SK-N-SH treated with all-trans-retinoic acid at 6 μM for 48 hours (cell line): ENCODE measurements at regions not wholly inside any gene's neighbourhood (a gene's known extent, or its start where the extent isn't known, plus 50 kb on each side); places are given as distances from the start of the nearest gene placed in this dataset.

Experiments
- ARNTL ChIP-seq: fragments of 450-650 bp; formaldehyde crosslinking; IDR thresholded peaks from 2 replicates; pipeline ENCODE4 v1.5.0; 2020; ENCODE audit warnings: low read depth, mild to moderate bottlenecking, moderate library complexity, borderline replicate concordance
- BACH2 ChIP-seq: fragments of 250-450 bp; sonication (Bioruptor Pico); IDR thresholded peaks from 2 replicates; pipeline ENCODE4 v1.9.0; 2021; ENCODE audit warnings: mild to moderate bottlenecking, borderline replicate concordance
- GLIS3 ChIP-seq: fragments of 250-450 bp; sonication (Bioruptor Pico); IDR thresholded peaks from 2 replicates; pipeline ENCODE4 v1.5.0; 2020; ENCODE audit warnings: mild to moderate bottlenecking, moderate library complexity
- ISL1 ChIP-seq: fragments of 250-450 bp; sonication (Bioruptor Pico); IDR thresholded peaks from 2 replicates; pipeline ENCODE4 v2.1.2; 2022; ENCODE audit warnings: mild to moderate bottlenecking, moderate library complexity
- RARB ChIP-seq: fragments of 250-450 bp; sonication (Bioruptor Pico); IDR thresholded peaks from 2 replicates; pipeline ENCODE4 v1.8.0; 2021; ENCODE audit warnings: mild to moderate bottlenecking, moderate library complexity
- ZFP3 ChIP-seq: fragments of 250-450 bp; sonication (Bioruptor Pico); IDR thresholded peaks from 2 replicates; pipeline ENCODE4 v1.5.0; 2020; ENCODE audit warnings: mild to moderate bottlenecking, moderate library complexity
- ZFP30 ChIP-seq: fragments of 450-650 bp; formaldehyde crosslinking; IDR thresholded peaks from 2 replicates; pipeline ENCODE4 v1.5.0; 2022; ENCODE audit warnings: mild to moderate bottlenecking, moderate library complexity
- ZNF8 ChIP-seq: fragments of 450-650 bp; formaldehyde crosslinking; IDR thresholded peaks from 2 replicates; pipeline ENCODE4 v1.5.0; 2020; ENCODE audit warnings: mild to moderate bottlenecking, moderate library complexity
- TF ChIP-seq, protein P1 (sequence below): fragments of 250-450 bp; sonication (Bioruptor Pico); IDR thresholded peaks from 2 replicates; pipeline ENCODE4 v1.5.0; 2020; ENCODE audit warnings: mild to moderate bottlenecking, moderate library complexity
- TF ChIP-seq, protein P2 (sequence below): fragments of 250-450 bp; sonication (Bioruptor Pico); IDR thresholded peaks from 2 replicates; pipeline ENCODE4 v1.8.0; 2020; ENCODE audit warnings: mild to moderate bottlenecking, moderate library complexity, borderline replicate concordance
- TF ChIP-seq, protein P3 (sequence below): fragments of 250-450 bp; sonication (Bioruptor Pico); IDR thresholded peaks from 2 replicates; pipeline ENCODE4 v1.8.0; 2021; ENCODE audit warnings: low read depth, mild to moderate bottlenecking, moderate library complexity, borderline replicate concordance
- TF ChIP-seq, protein P4 (sequence below): fragments of 250-450 bp; sonication (Bioruptor Pico); IDR thresholded peaks from 2 replicates; pipeline ENCODE4 v1.5.1; 2021; ENCODE audit warnings: mild to moderate bottlenecking, moderate library complexity

DNA sequence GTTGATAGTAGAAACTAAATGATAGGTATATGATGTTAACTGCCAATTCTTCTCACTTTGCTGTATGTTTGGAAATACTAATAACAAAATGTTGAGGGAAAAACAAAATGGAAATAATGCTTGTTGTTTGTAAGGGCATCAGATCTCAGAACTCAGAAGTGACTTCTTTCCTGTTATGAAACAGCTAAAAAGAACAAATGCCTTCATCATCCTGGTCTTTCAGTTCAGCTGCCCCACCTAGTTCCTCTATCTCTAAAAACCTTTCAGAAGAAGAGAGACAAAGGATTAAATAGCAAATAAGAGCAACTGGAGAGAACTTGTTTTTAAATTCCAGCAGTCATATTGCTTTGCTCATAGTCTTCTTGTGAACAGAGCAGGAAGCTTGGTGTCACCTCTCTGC is 345.3 kb upstream of the NCAM1 start:
- TF ChIP-seq, protein P1, sequence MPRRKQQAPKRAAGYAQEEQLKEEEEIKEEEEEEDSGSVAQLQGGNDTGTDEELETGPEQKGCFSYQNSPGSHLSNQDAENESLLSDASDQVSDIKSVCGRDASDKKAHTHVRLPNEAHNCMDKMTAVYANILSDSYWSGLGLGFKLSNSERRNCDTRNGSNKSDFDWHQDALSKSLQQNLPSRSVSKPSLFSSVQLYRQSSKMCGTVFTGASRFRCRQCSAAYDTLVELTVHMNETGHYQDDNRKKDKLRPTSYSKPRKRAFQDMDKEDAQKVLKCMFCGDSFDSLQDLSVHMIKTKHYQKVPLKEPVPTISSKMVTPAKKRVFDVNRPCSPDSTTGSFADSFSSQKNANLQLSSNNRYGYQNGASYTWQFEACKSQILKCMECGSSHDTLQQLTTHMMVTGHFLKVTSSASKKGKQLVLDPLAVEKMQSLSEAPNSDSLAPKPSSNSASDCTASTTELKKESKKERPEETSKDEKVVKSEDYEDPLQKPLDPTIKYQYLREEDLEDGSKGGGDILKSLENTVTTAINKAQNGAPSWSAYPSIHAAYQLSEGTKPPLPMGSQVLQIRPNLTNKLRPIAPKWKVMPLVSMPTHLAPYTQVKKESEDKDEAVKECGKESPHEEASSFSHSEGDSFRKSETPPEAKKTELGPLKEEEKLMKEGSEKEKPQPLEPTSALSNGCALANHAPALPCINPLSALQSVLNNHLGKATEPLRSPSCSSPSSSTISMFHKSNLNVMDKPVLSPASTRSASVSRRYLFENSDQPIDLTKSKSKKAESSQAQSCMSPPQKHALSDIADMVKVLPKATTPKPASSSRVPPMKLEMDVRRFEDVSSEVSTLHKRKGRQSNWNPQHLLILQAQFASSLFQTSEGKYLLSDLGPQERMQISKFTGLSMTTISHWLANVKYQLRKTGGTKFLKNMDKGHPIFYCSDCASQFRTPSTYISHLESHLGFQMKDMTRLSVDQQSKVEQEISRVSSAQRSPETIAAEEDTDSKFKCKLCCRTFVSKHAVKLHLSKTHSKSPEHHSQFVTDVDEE (CRISPR knock-in tag) = no peak
- TF ChIP-seq ISL1 (no peak), GLIS3 (CRISPR knock-in tag) (no peak), ZFP3 (CRISPR knock-in tag) (no peak), ZNF8 (CRISPR knock-in tag) (no peak), RARB (CRISPR knock-in tag) (no peak), ARNTL (CRISPR knock-in tag) (no peak), ZFP30 (CRISPR knock-in tag) (no peak), BACH2 (CRISPR knock-in tag) (no peak)
- TF ChIP-seq, protein P2, sequence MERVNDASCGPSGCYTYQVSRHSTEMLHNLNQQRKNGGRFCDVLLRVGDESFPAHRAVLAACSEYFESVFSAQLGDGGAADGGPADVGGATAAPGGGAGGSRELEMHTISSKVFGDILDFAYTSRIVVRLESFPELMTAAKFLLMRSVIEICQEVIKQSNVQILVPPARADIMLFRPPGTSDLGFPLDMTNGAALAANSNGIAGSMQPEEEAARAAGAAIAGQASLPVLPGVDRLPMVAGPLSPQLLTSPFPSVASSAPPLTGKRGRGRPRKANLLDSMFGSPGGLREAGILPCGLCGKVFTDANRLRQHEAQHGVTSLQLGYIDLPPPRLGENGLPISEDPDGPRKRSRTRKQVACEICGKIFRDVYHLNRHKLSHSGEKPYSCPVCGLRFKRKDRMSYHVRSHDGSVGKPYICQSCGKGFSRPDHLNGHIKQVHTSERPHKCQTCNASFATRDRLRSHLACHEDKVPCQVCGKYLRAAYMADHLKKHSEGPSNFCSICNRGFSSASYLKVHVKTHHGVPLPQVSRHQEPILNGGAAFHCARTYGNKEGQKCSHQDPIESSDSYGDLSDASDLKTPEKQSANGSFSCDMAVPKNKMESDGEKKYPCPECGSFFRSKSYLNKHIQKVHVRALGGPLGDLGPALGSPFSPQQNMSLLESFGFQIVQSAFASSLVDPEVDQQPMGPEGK (CRISPR knock-in tag) = no peak
- TF ChIP-seq, protein P3, sequence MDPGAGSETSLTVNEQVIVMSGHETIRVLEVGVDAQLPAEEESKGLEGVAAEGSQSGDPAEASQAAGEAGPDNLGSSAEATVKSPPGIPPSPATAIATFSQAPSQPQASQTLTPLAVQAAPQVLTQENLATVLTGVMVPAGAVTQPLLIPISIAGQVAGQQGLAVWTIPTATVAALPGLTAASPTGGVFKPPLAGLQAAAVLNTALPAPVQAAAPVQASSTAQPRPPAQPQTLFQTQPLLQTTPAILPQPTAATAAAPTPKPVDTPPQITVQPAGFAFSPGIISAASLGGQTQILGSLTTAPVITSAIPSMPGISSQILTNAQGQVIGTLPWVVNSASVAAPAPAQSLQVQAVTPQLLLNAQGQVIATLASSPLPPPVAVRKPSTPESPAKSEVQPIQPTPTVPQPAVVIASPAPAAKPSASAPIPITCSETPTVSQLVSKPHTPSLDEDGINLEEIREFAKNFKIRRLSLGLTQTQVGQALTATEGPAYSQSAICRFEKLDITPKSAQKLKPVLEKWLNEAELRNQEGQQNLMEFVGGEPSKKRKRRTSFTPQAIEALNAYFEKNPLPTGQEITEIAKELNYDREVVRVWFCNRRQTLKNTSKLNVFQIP (CRISPR knock-in tag) = no peak
- TF ChIP-seq, protein P4, sequence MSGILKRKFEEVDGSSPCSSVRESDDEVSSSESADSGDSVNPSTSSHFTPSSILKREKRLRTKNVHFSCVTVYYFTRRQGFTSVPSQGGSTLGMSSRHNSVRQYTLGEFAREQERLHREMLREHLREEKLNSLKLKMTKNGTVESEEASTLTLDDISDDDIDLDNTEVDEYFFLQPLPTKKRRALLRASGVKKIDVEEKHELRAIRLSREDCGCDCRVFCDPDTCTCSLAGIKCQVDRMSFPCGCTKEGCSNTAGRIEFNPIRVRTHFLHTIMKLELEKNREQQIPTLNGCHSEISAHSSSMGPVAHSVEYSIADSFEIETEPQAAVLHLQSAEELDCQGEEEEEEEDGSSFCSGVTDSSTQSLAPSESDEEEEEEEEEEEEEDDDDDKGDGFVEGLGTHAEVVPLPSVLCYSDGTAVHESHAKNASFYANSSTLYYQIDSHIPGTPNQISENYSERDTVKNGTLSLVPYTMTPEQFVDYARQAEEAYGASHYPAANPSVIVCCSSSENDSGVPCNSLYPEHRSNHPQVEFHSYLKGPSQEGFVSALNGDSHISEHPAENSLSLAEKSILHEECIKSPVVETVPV (CRISPR knock-in tag) = no peak
